Sigmoid colon (tissue), 6 donors: ENCODE measurements at regions not wholly inside any gene's neighbourhood (a gene's known extent, or its start where the extent isn't known, plus 50 kb on each side); places are given as distances from the start of the nearest gene placed in this dataset.

ENCODE experiments used
- DNase-seq: peaks from one replicate; pipeline ENCODE4 v3.0.0-alpha.2; 2019
- H3K27ac ChIP-seq, 4 donors: fragments of 200-600 bp; sonication (generic); one replicate each; pipeline ENCODE4 v1.5.1; 2016 to 2019; ENCODE audit warnings: mild to moderate bottlenecking in 1 of 4
- H3K27me3 ChIP-seq, 3 donors: fragments of 200-600 bp; sonication (generic); one replicate each; pipeline ENCODE4 v1.5.1; 2019; ENCODE audit warnings: mild to moderate bottlenecking in 1 of 3
- H3K36me3 ChIP-seq, 4 donors: fragments of 200-600 bp; sonication (generic); one replicate each; pipeline ENCODE4 v1.5.1; 2016 to 2019
- H3K4me1 ChIP-seq, 4 donors: fragments of 200-600 bp; sonication (generic); one replicate each; pipeline ENCODE4 v1.5.1; 2017 to 2019
- H3K4me3 ChIP-seq, 4 donors: fragments of 200-600 bp; sonication (generic); one replicate each; pipeline ENCODE4 v1.5.1; 2017 to 2019; ENCODE audit warnings: mild to moderate bottlenecking in 2 of 4, moderate library complexity in 1 of 4
- H3K9me3 ChIP-seq, 4 donors: fragments of 200-600 bp in 3 of 4; sonication (generic) in 3 of 4; one replicate each; pipeline versions ENCODE4 v1.5.1 to v1.6.1; 2013 to 2019
- CTCF ChIP-seq, 4 experiments: fragments of 450-650 bp in 3 of 4; fragments of 200-600 bp in 1 of 4; IDR thresholded peaks; one replicate each; pipeline ENCODE4 v1.5.1; 2016 to 2019; ENCODE audit warnings: antibody characterized with exemption in 4 of 4, mild to moderate bottlenecking in 3 of 4, moderate library complexity in 2 of 4
- EP300 ChIP-seq, 4 donors: sonication (generic); formaldehyde crosslinking; IDR thresholded peaks; one replicate each; pipeline ENCODE4 v1.6.1; 2017; ENCODE audit warnings: antibody characterized with exemption in 4 of 4
- POLR2A ChIP-seq, 2 donors: fragments of 450-650 bp; IDR thresholded peaks; one replicate each; pipeline ENCODE4 v1.6.1; 2016; ENCODE audit warnings: antibody characterized with exemption in 2 of 2, mild to moderate bottlenecking in 2 of 2, moderate library complexity in 2 of 2
- POLR2AphosphoS5 ChIP-seq, 4 donors: sonication (generic); formaldehyde crosslinking; IDR thresholded peaks; one replicate each; pipeline ENCODE4 v1.6.1; 2017; ENCODE audit warnings: antibody characterized with exemption in 4 of 4
- WGBS, 2 donors: extraction: QIAGEN DNeasy Blood & Tissue Kit; methylation state at CpG; one replicate each; pipeline ENCODE4 v1.1.7; 2013; 5-methylcytosine and 5-hydroxymethylcytosine counted together
- intact Hi-C: fragments of 100-400 bp; cut with DNase I; formaldehyde crosslinking; loops from one replicate; pipeline ENCODE4 v1.15.1; 2023
- donor health status: healthy with polysubstance abuse.
- donor health status: healthy.

GRCh38 chr10:78476156-78476555 is 442.5 kb downstream of the RPS24 start:
- no peak overlapping the region for H3K27ac ChIP-seq
- no peaks in the 10 kb centered on the region for H3K27me3 ChIP-seq
- no peaks in the 10 kb centered on the region for H3K36me3 ChIP-seq
- TF ChIP-seq POLR2AphosphoS5 (IDR thresholded peaks at IDR 0.05) (no peak), CTCF (IDR thresholded peaks at IDR 0.05) (no peak)
- H3K4me3 ChIP-seq: no peak overlapping the region
- intact Hi-C loops: no loop called here
- peaks cover 0 to 22% (median 21%) of the 10 kb centered on the region in 4 donors for H3K4me1 ChIP-seq
- DNase-seq: no peak
- WGBS, 2 donors: 86 to 94% methylated on average over 8 of the region's 8 CpGs
- H3K9me3 ChIP-seq: no peaks in the 10 kb centered on the region

- Histone ChIP-seq H3K4me3 (no peak overlapping the region), H3K36me3 (no peaks in the 10 kb centered on the region), H3K4me1 (peaks cover 0 to 16% (median 14%) of the 10 kb centered on the region in 4 donors), H3K27me3 (no peaks in the 10 kb centered on the region), H3K27ac (no peak overlapping the region), H3K9me3 (no peaks in the 10 kb centered on the region)
- TF ChIP-seq CTCF (IDR thresholded peaks at IDR 0.05) (no peak), POLR2AphosphoS5 (IDR thresholded peaks at IDR 0.05) (no peak)
- DNase-seq: no peak
- intact Hi-C loops: no loop called here
- 72 to 79% methylated on average over 6 of the region's 6 CpGs for WGBS, 2 donors
Measured at GRCh38 chr10:78476844-78477243, 443.2 kb downstream of the RPS24 start.

GRCh38 chr10:78478919-78479318 is 445.3 kb downstream of the RPS24 start:
- intact Hi-C loops: no loop called here
- DNase-seq: no peak
- Histone ChIP-seq H3K9me3 (no peaks in the 10 kb centered on the region), H3K4me1 (peaks cover 0 to 2% (median 0%) of the 10 kb centered on the region in 4 donors), H3K4me3 (no peak overlapping the region), H3K36me3 (no peaks in the 10 kb centered on the region), H3K27me3 (no peaks in the 10 kb centered on the region), H3K27ac (no peak overlapping the region)
- TF ChIP-seq EP300 (IDR thresholded peaks at IDR 0.05) (no peak), POLR2AphosphoS5 (IDR thresholded peaks at IDR 0.05) (no peak), CTCF (IDR thresholded peaks at IDR 0.05) (no peak), POLR2A (IDR thresholded peaks at IDR 0.05) (no peak)
- 92 to 93% methylated on average over 5 of the region's 5 CpGs for WGBS, 2 donors

- no peaks in the 10 kb centered on the region for H3K27me3 ChIP-seq
- H3K4me3 ChIP-seq: no peak overlapping the region
- no peaks in the 10 kb centered on the region for H3K9me3 ChIP-seq
- no peaks in the 10 kb centered on the region for H3K36me3 ChIP-seq
- no peak overlapping the region for H3K27ac ChIP-seq
- peaks cover 0 to 6% (median 0%) of the 10 kb centered on the region in 4 donors for H3K4me1 ChIP-seq
- no peak for DNase-seq
- WGBS, 2 donors: 86 to 92% methylated on average over 3 of the region's 3 CpGs
- TF ChIP-seq CTCF (IDR thresholded peaks at IDR 0.05) (no peak), POLR2A (IDR thresholded peaks at IDR 0.05) (no peak), EP300 (IDR thresholded peaks at IDR 0.05) (no peak), POLR2AphosphoS5 (IDR thresholded peaks at IDR 0.05) (no peak)
- intact Hi-C loops: no loop called here
Measured at GRCh38 chr10:78479467-78479866, 445.8 kb downstream of the RPS24 start.

- H3K4me3 ChIP-seq: no peak overlapping the region
- no peaks in the 10 kb centered on the region for H3K36me3 ChIP-seq
- TF ChIP-seq POLR2A (IDR thresholded peaks at IDR 0.05) (no peak), CTCF (IDR thresholded peaks at IDR 0.05) (no peak), EP300 (IDR thresholded peaks at IDR 0.05) (no peak), POLR2AphosphoS5 (IDR thresholded peaks at IDR 0.05) (no peak)
- DNase-seq: no peak
- H3K9me3 ChIP-seq: no peaks in the 10 kb centered on the region
- 82 to 85% methylated on average over 3 of the region's 3 CpGs for WGBS, 2 donors
- H3K27me3 ChIP-seq: no peaks in the 10 kb centered on the region
- H3K27ac ChIP-seq: no peak overlapping the region
- peaks cover 0 to 6% (median 0%) of the 10 kb centered on the region in 4 donors for H3K4me1 ChIP-seq
- intact Hi-C loops: no loop called here
Measured at GRCh38 chr10:78481842-78482241, 448.2 kb downstream of the RPS24 start.
